GM12878 (cell line): ENCODE measurements at regions not wholly inside any gene's neighbourhood (a gene's known extent, or its start where the extent isn't known, plus 50 kb on each side); places are given as distances from the start of the nearest gene placed in this dataset.

ENCODE experiments used
- ATAC-seq: fragments of 200-7000 bp; cut with Tn5 transposase; 3 replicates; pipeline ENCODE4 v1.9.1; 2020; ENCODE audit warnings: mild to moderate bottlenecking, moderate library complexity
- BruUV-seq: library from RNA; stranded (reverse); fragments of 400-500 nt; replicated peaks from 2 replicates; lab custom pipeline; 2021; lab: Mats Ljungman, UMichigan
- CTCF ChIA-PET: fragments of 300-600 bp; sonication (Branson Sonifier 250); formaldehyde crosslinking; extraction: SDS; loops from one replicate; lab custom pipeline; 2021; ENCODE audit warnings: inconsistent platforms; lab: Yijun Ruan, JAX
- POLR2A ChIA-PET: fragments of 350-600 bp; formaldehyde crosslinking; extraction: SDS; loops from one replicate; lab custom pipeline; 2021; ENCODE audit warnings: inconsistent platforms; lab: Charles Lee
- RAD21 ChIA-PET: fragments of 300-600 bp; sonication (Branson Sonifier 250); formaldehyde crosslinking; loops from one replicate; lab custom pipeline; 2023; ENCODE audit warnings: antibody characterized with exemption; ENCODE audit not compliant: unreplicated experiment; lab: Charles Lee
- SMC1A ChIA-PET: fragments of 300-600 bp; sonication (Branson Sonifier 250); formaldehyde crosslinking; loops from one replicate; lab custom pipeline; 2023; ENCODE audit not compliant: unreplicated experiment, uncharacterized antibody; lab: Charles Lee
- DNase-seq: peaks from one replicate; pipeline ENCODE4 v3.0.0-alpha.2; 2011; ENCODE audit warnings: low read depth, low spot score
- FAIRE-seq: peaks from 3 replicates; lab custom pipeline; 2011; peaks lifted over from hg19 to GRCh38; lab: Jason Lieb, UNC
- H2AFZ ChIP-seq: 2 replicates; pipeline ENCODE4 v1.6.0; 2011; ENCODE audit warnings: low read depth, low read length, control low read depth; ENCODE audit not compliant: control insufficient read depth
- H3K27ac ChIP-seq: 2 replicates; pipeline ENCODE4 v1.5.1; 2011; ENCODE audit warnings: control low read depth; ENCODE audit not compliant: control insufficient read depth, insufficient read depth
- H3K27me3 ChIP-seq, 2 experiments: replicated peaks in 1 of 2; 2 replicates each; pipeline versions ENCODE4 v1.6.0 to v1.6.1; 2011; ENCODE audit warnings: low read length in 1 of 2; ENCODE audit not compliant: control insufficient read depth in 2 of 2, insufficient read depth in 2 of 2
- H3K36me3 ChIP-seq, 2 experiments: 2 replicates each; pipeline ENCODE4 v1.5.1; 2011; ENCODE audit warnings: low read length in 1 of 2; ENCODE audit not compliant: control insufficient read depth in 2 of 2, insufficient read depth in 2 of 2
- H3K4me1 ChIP-seq: 2 replicates; pipeline ENCODE4 v1.6.1; 2011; ENCODE audit warnings: mild to moderate bottlenecking, low read length, moderate library complexity, mixed read lengths; ENCODE audit not compliant: control insufficient read depth, insufficient read depth
- H3K4me2 ChIP-seq: 2 replicates; pipeline ENCODE4 v1.6.0; 2011; ENCODE audit warnings: control low read depth; ENCODE audit not compliant: control insufficient read depth, insufficient read depth
- H3K4me3 ChIP-seq: fragments of 200-600 bp; sonication (generic); 2 replicates; pipeline ENCODE4 v1.5.1; 2016
- H3K79me2 ChIP-seq: 2 replicates; pipeline ENCODE4 v1.6.0; 2011; ENCODE audit warnings: low read length; ENCODE audit not compliant: control insufficient read depth, insufficient read depth
- H3K9ac ChIP-seq: 2 replicates; pipeline ENCODE4 v1.8.0; 2011; ENCODE audit warnings: low read length, control low read depth, mixed read lengths; ENCODE audit not compliant: control insufficient read depth, insufficient read depth
- H3K9me3 ChIP-seq: replicated peaks from 3 replicates; pipeline ENCODE4 v1.5.1; 2011; ENCODE audit warnings: mild to moderate bottlenecking, low read length; ENCODE audit not compliant: control insufficient read depth, insufficient read depth
- H4K20me1 ChIP-seq: 2 replicates; pipeline ENCODE4 v1.6.0; 2011; ENCODE audit not compliant: control insufficient read depth, insufficient read depth
- BACH1 ChIP-seq: fragments of 450-650 bp; IDR thresholded peaks from 2 replicates; pipeline ENCODE4 v1.6.1; 2017; ENCODE audit warnings: mild to moderate bottlenecking, borderline replicate concordance
- CHD4 ChIP-seq: fragments of 200-600 bp; sonication (generic); IDR thresholded peaks from 2 replicates; pipeline ENCODE4 v1.6.1; 2016; ENCODE audit warnings: mild to moderate bottlenecking
- E2F4 ChIP-seq: IDR thresholded peaks from 2 replicates; pipeline ENCODE4 v1.6.1; 2012; ENCODE audit warnings: low read depth, low read length, improper control_type of control experiment
- ETV6 ChIP-seq, 2 experiments: fragments of 450-650 bp in 1 of 2; IDR thresholded peaks in 1 of 2; conservative IDR thresholded peaks in 1 of 2; 2 replicates each; pipeline ENCODE4 v1.6.1; 2014; ENCODE audit warnings: antibody characterized with exemption in 1 of 2, borderline replicate concordance in 1 of 2, low read depth in 1 of 2, mild to moderate bottlenecking in 1 of 2, moderate library complexity in 1 of 2
- HSF1 ChIP-seq: fragments of 150-350 bp; IDR thresholded peaks from 2 replicates; pipeline ENCODE4 v1.6.1; 2014; ENCODE audit warnings: mild to moderate bottlenecking, low read depth, low read length
- KLF5 ChIP-seq: fragments of 450-650 bp; IDR thresholded peaks from 2 replicates; pipeline ENCODE4 v1.6.1; 2014; ENCODE audit warnings: mild to moderate bottlenecking; ENCODE audit not compliant: partially characterized antibody
- LARP7 ChIP-seq: fragments of 450-650 bp; IDR thresholded peaks from 2 replicates; pipeline ENCODE4 v1.6.1; 2017; ENCODE audit warnings: mild to moderate bottlenecking
- MYB ChIP-seq: fragments of 150-350 bp; IDR thresholded peaks from 2 replicates; pipeline ENCODE4 v1.6.1; 2014; ENCODE audit warnings: mild to moderate bottlenecking, low read depth, low read length, borderline replicate concordance
- NFYA ChIP-seq: IDR thresholded peaks from 2 replicates; pipeline ENCODE4 v1.6.1; 2011; ENCODE audit warnings: low read depth, mild to moderate bottlenecking, low read length, improper control_type of control experiment, borderline replicate concordance
- NR2C2 ChIP-seq: IDR thresholded peaks from 2 replicates; pipeline ENCODE4 v1.6.1; 2011; ENCODE audit warnings: borderline replicate concordance, low read depth; ENCODE audit not compliant: control insufficient read depth, insufficient read length
- PML ChIP-seq: IDR thresholded peaks from 2 replicates; pipeline ENCODE4 v1.6.1; 2012; ENCODE audit warnings: low read length, inconsistent platforms
- RELB ChIP-seq: fragments of 450-650 bp; IDR thresholded peaks from 2 replicates; pipeline ENCODE4 v1.6.1; 2017; ENCODE audit warnings: low read depth, mild to moderate bottlenecking, moderate library complexity
- ZNF592 ChIP-seq: fragments of 450-650 bp; IDR thresholded peaks from 2 replicates; pipeline ENCODE4 v1.6.1; 2017; ENCODE audit warnings: mild to moderate bottlenecking, moderate library complexity
- ZNF622 ChIP-seq: fragments of 450-650 bp; IDR thresholded peaks from 2 replicates; pipeline ENCODE4 v1.6.1; 2017; ENCODE audit warnings: mild to moderate bottlenecking, inconsistent platforms
- ZZZ3 ChIP-seq: IDR thresholded peaks from 2 replicates; pipeline ENCODE4 v1.6.1; 2011; ENCODE audit warnings: low read depth; ENCODE audit not compliant: control insufficient read depth, insufficient read length
- WGBS: methylation state at CpG from one replicate; pipeline ENCODE4 v1.1.6; 2016; ENCODE audit warnings: low lambda C conversion rate; ENCODE audit not compliant: insufficient replicate concordance, insufficient coverage; ENCODE audit errors: missing lambda C conversion rate; 5-methylcytosine and 5-hydroxymethylcytosine counted together
- in situ Hi-C: fragments of 300-500 bp; cut with MboI; formaldehyde crosslinking; loops from 9 replicates; pipeline ENCODE4 v1.14.3; 2018; ENCODE audit warnings: mixed read lengths
- intact Hi-C: fragments of 100-400 bp; cut with micrococcal nuclease; formaldehyde crosslinking; loops from one replicate; pipeline ENCODE4 v1.14.2; 2022; ENCODE audit not compliant: unreplicated experiment

- Histone ChIP-seq H3K9ac (no peak overlapping the region), H3K4me2 (no peak overlapping the region), H2AFZ (no peak overlapping the region), H3K36me3 (no peaks in the 10 kb centered on the region), H4K20me1 (no peaks in the 10 kb centered on the region), H3K79me2 (no peaks in the 10 kb centered on the region), H3K27me3 (no peaks in the 10 kb centered on the region), H3K4me3 (no peak overlapping the region), H3K27ac (no peak overlapping the region), H3K9me3 (no peaks in the 10 kb centered on the region), H3K4me1 (no peaks in the 10 kb centered on the region)
- ChIA-PET POLR2A (no interaction called here), SMC1A (no interaction called here), RAD21 (no interaction called here), CTCF (no interaction called here)
- ATAC-seq (no peak), DNase-seq (no peak), FAIRE-seq (no peak)
- intact Hi-C loops = no loop called here
- TF ChIP-seq ZNF622 (no peak), NFYA (no peak), KLF5 (no peak), RELB (no peak), E2F4 (no peak), ETV6 (conservative IDR thresholded peaks at IDR 0.05 in 1 of 2, IDR thresholded peaks at IDR 0.05 in 1 of 2; ENCODE audit: borderline replicate concordance in 1 of 2, low read depth in 1 of 2) (no peak), ZNF592 (no peak), LARP7 (no peak), ZZZ3 (no peak), BACH1 (no peak), HSF1 (no peak), PML (no peak), MYB (no peak), CHD4 (no peak), NR2C2 (no peak)
- in situ Hi-C loops = no loop called here
- BruUV-seq = no TSS peak
- 22% methylated on average over 7 of the region's 7 CpGs for WGBS
Measured at GRCh38 chr22:27135031-27135981, 477.9 kb downstream of the MIAT start.
